ENCODE measurements at regions not wholly inside any gene's neighbourhood (a gene's known extent, or its start where the extent isn't known, plus 50 kb on each side); places are given as distances from the start of the nearest gene placed in this dataset.

GRCh38 chr2:204078003-204078698, 141.6 kb downstream of the ICOS start:
- peaks cover 2% of the 10 kb centered on the region for H3K27me3 Mint-ChIP-seq (ENCODE audit: insufficient read depth, low read depth, poor library complexity)
- H3K27ac Mint-ChIP-seq: no peak overlapping the region; the same call in 1 of the 2 replicates

More at GRCh38 chr2:204078003-204078698, 141.6 kb downstream of the ICOS start:
- Histone ChIP-seq H3K36me3 (ENCODE audit: insufficient read depth) (no peaks in the 10 kb centered on the region), H2AFZ (no peak overlapping the region), H3F3A (replicated peaks; ENCODE audit: low read depth) (no peaks in the 10 kb centered on the region), H3K4me1 (ENCODE audit: insufficient read depth) (peaks cover 5% of the 10 kb centered on the region; the same call in 1 of the 2 replicates), H3K27me3 (ENCODE audit: insufficient read depth) (no peaks in the 10 kb centered on the region), H3K79me2 (replicated peaks; ENCODE audit: insufficient read depth) (no peaks in the 10 kb centered on the region), H3K27ac (ENCODE audit: low read depth) (no peak overlapping the region), H3K4me3 (no peak overlapping the region), H3K9me2 (ENCODE audit: insufficient read depth) (no peaks in the 10 kb centered on the region), H3K4me2 (no peak overlapping the region), H4K20me1 (replicated peaks; ENCODE audit: insufficient read depth) (no peaks in the 10 kb centered on the region)
- no peak for DNase-seq (ENCODE audit: low spot score)
- Mint-ChIP-seq H3K36me3 (ENCODE audit: low read depth) (no peaks in the 10 kb centered on the region), H3K4me1 (peaks cover 7% of the 10 kb centered on the region; the same call in 2 of the 3 replicates), H3K4me3 (no peak overlapping the region), H3K9me3 (no peaks in the 10 kb centered on the region)
- no peak for TF ChIP-seq ZNF114 (CRISPR knock-in tag; IDR thresholded peaks at IDR 0.05)
- TF ChIP-seq STAT1 (IDR thresholded peaks at IDR 0.05; ENCODE audit: unreplicated experiment): no peak
- TF ChIP-seq POLR2AphosphoS5 (IDR thresholded peaks at IDR 0.05; ENCODE audit: low read depth): no peak
- no peak for TF ChIP-seq ETS1 (IDR thresholded peaks at IDR 0.05)
- no peak for TF ChIP-seq REST (IDR thresholded peaks at IDR 0.05; ENCODE audit: unreplicated experiment)
- no peak for TF ChIP-seq NANOG (IDR thresholded peaks at IDR 0.05; ENCODE audit: borderline replicate concordance)
- ATAC-seq: no peak

Data from GM23338 (cell line).